Activated CD4-positive, alpha-beta T cell treated with anti-CD3 and anti-CD28 coated beads, Interleukin-10, Interleukin-2, amounts not matched to agents 100 ng/mL and 50 ng/mL, durations not matched to agents 16 hours and 8 hours (primary cell): ENCODE measurements at regions not wholly inside any gene's neighbourhood (a gene's known extent, or its start where the extent isn't known, plus 50 kb on each side); places are given as distances from the start of the nearest gene placed in this dataset.
"Not testable (repeated sequence)": the region's sequence is repeated elsewhere in the genome, so short reads cannot be mapped to it uniquely, and the experiment has no call there.

Experiments
- DNase-seq: peaks from one replicate; pipeline ENCODE4 v3.0.0-alpha.2; 2020

DNA sequence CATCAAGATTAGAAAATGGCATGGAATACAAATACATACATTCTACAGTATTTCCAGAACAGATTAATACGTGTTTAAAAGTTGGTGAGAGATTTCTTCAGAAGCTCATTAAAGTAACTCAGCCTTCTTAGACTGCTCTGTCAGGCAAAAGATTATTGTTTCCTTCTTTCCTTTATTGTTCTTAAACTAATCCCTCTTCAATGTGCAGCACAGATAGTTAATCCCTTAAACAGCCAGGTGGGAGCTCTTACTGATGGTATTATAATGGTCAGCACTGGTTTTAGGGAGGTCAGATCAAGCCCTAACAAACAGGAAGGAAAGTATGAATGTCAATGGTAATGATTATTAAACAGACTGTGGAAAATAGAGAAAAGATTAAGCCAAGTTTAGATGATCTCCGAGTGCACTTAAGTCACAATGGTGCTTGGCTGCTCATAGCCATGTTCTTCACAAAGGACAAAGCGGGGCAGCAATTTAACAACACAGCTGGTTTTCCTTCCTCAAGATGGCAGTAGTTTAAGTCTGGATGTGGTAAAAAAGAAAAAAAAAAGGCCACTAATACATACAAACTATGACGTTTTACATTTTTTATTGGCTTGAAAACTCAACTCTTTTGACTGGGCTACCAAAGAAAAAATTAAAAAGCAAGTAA, 992.6 kb downstream of the PCDH9 start:
- no peak for DNase-seq

DNA sequence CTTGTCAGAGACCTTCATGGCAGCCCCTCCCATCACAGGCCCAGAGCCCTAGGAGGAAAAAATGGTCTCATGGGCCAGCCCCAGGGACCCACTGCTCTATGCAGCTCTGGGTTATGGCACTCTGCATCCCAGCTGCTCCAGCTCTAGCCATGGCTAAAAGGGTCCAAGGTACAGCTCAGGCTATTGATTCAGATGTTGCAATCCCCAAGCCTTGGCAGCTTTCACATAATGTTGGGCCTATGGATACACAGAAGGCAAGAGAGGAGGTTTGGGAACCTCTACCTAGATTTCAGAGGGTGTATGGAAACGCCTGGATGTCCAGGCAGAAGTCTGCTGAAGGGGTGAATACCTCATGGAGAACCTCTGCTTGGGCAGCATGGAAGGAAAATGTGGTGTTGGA, 996.0 kb downstream of the PCDH9 start:
- no peak for DNase-seq

DNA sequence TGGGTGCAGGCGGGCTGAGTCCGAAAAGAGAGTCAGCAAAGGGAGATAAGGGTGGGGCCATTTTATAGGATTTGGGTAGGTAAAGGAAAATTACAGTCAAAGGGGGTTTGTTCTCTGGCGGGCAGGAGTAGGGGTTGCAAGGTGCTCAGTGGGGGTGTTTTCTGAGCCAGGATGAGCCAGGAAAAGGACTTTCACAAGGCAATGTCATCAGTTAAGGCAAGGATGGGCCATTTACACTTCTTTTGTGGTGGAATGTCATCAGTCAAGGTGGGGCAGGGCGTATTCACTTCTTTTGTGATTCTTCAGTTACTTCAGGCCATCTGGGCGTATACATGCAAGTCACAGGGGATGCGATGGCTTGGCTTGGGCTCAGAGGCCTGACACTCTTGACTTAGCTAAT, 998.2 kb downstream of the PCDH9 start:
- DNase-seq: not testable (repeated sequence)

DNA sequence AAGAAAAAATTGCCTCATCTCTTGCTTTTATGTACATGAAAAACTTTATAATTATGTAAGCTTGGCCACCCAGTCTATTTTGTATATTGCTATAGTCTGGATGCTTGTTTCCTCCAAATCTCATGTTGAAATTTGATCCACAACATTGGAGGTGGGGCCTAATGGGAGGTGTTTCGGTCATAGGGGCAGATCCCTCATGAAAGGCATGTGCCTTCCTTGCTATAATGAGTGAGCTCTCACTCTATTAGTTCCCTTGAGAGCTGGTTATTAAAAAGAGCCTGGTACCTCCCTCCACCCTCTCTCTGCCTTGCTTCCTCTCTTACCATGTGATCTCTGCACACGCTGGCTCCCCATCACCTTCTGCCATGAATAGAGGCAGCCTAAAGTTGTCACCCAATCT, 1005.1 kb downstream of the PCDH9 start:
- no peak for DNase-seq

DNA sequence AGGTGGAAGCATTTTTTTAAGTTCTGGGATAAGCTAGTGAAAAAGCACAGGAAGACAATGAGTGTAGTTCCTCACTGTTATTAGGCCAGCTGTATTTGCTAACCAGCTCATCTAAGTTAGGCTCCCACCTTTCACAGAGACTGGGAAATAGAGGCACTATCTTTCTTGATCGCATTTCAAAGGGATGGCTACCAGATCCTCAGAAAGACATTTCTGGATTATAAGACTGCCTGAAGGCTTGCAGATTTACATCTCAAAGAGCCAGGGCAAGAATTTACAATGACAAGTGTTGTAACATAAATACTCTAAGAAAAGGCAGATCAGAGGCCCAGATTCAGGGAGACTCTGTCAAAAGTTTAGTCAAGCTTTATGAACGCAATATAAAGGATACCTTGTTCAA, 1005.5 kb downstream of the PCDH9 start:
- DNase-seq: no peak

DNA sequence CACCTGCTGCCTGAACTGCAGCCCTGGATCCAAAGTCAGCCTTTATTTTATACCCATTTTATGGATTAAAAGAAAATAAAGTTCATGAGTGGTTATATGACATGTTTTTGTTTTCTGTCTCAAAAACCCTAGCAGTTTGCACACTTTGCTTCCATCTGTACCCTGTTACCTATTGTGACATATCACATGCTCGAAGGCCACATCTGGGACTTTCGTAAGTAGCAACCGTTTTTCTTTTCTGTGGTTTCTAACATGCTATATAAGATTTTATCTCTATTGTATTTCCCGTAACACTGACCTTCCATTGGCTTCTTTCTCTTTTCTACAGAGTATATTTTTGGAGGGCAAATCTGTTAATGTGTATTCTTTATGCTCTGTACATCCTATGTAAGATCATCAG, 1007.2 kb downstream of the PCDH9 start:
- DNase-seq: peak; percentile 16

DNA sequence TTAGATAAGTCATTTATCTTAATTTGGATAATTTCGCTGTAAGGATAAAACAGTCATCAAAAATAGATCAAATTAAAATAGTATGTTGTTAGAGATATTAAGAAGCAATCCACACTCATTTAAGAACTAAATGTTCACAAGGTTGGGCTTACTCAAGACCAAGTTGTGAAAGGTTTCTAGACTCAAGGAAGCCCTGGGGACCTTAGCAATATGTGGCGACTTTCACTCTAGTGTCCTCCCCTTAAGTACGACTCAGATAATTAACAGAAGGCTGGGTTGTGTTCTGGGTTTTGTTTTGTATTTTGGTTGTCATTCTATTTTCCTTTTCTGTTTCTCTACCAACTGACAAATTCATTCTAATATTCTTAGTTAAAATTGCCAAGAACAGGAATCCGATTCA, 1008.0 kb downstream of the PCDH9 start:
- no peak for DNase-seq

DNA sequence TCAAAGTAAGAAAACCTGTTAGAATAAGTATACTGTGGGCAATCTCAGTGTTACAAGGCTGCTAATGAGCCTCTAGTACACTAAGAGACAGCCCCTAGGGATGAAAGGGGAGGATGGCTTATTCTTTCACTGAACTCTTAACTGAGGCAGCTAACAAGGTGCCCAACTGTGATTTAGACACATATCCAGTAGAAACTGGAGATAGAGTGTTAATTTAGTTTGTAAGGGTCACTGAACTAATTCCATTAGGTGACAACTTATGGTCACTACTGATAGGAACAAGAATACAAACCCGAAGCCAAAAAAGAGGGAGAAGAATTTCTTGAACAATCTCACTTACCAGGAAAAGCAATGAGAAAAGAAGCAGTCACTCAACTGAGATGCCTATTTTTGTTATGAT, 1010.6 kb downstream of the PCDH9 start:
- DNase-seq: no peak

DNA sequence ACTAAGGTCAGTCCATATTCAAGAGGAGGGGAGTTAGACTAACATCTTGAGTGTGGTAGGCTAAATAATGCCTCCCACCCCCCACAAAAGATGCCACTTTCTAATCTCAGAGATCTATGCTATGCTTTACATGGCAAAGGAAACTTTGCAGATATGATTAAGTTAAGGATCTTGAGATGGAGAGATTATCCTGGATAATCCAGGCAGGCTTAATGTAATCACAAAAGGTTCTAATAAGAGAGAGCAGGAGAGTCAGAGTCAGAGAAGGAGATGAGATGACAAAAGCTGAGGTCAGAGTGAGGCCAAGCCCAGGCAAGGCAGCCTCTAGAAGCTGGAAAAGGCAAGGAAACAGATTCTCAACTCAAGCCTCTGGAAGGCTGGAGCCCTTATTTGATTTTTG, 1011.6 kb downstream of the PCDH9 start:
- DNase-seq: no peak

DNA sequence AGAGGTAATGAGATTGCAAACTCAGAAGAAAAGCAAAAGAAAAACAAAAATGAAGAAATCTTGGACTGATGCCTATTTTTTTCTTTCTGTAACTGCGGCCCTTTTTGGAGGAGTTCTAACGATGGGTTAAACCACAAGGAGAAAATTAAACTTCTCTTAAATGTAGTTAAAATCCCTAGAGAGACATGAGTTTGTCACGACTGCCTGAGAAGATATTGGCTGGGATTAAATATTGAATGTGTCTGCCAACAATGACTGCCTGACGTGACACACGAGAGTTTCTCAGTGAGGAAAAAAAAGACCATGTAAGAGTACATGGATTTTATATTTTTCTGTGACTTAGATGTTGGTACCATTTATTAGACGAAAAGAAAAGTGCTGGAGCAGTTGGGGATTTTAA, 1013.4 kb downstream of the PCDH9 start:
- no peak for DNase-seq

DNA sequence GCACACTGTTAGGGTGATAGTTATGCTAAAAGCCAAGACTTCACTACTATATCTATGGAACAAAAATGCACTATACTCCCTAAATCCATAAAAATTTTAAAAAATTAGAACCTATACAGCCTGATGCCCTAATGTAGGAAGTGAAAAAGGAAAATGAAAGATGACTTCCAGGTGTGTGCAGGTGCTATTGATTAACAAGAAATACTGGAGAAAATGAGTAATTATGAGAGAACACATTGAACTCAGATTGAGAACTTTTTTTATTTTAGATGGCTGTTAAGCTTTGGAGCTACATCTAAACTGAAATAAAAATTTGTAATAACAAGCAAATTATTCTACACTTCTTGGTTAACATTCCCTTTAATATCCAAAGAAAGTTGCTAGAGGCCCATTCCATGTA, 1015.7 kb downstream of the PCDH9 start:
- DNase-seq: no peak

DNA sequence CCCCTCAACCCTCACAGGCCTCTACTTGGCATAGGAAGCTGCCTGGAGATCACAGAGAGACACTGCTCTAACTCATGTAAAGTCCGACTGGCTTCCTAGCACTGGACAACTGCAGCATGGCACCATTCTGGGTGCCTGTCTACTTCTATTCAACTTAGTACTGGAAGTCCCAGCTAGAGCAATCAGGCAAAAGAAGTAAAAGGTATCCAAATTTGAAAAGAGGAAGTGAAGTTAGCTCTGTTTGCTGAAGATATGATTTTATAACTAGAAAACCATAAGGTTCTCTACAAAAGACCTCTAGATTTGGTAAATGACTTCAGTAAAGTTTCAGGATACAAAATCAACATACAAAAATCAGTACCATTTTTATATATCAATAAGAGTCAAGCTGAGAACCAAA, 1017.6 kb downstream of the PCDH9 start:
- DNase-seq: no peak

DNA sequence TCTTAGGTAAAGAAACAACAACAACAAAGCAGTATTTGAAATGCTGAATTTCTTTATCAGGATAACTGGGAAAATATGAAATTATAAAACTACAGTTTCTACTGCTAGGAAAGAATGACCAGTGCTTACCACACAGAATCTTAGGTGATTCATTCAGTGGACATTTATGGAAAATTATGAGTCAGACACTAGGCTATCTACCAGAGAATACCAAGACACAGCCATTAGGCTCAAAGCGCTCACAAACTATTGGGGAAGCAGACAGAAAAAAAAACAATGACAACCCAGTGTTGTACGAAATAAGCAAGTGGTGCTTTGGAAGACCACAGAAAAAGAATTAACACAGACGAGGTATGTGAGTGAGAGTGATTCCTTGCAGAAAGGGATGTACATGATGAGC, 1019.5 kb downstream of the PCDH9 start:
- no peak for DNase-seq

DNA sequence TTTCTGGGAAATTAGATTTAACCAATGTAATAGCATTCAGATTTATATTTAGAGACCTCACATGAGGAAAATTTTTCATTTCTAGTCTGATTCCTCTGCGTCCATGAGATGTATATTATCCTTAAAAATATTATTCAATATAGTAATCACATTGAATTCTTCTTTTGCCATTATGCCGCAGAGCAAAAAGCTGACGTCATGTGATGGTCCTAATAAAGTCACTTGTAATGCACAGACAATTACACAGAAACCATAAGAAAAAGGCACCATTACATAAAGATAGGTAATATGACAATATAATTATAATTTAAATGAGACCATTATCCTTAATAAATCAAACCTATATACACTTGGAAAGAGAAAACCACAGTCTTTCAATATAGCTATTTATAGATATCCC, 1021.5 kb downstream of the PCDH9 start:
- no peak for DNase-seq

DNA sequence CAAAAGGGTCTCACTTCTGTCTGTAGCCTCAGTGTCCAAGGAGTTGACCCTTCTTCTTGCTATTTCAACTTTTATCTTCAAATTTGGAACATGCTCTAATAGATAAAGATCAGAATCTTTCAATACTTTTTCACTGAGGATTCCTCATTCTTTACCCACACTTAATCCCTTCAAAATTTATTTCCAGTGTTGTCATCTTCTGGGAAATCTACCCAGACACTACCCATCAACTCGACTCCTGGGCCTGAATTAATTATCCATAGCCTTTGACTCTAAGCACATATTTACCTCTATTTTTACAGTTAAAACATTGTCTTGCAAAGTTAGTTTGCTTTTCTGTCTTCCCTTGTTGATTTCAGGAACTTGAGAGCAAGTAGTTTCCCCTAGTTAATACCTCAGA, 1022.5 kb downstream of the PCDH9 start:
- no peak for DNase-seq

DNA sequence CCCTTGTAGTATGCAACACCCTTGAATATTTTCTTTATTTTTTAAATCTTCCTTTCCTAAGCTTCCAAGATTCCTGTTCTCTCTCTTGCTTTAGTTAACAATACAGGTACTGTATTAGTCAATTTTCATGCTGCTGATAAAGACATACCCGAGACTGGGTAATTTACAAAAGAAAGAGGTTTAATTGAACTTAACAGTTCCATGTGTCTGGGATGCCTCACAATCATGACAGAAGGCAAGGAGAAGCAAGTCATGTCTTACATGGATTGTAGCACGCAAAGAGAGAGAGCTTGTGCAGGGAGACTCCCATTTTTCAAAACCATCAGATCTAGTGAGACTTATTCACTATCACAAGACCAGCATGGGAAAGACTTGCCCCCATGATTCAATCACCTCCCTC, 1024.3 kb downstream of the PCDH9 start:
- DNase-seq: no peak

DNA sequence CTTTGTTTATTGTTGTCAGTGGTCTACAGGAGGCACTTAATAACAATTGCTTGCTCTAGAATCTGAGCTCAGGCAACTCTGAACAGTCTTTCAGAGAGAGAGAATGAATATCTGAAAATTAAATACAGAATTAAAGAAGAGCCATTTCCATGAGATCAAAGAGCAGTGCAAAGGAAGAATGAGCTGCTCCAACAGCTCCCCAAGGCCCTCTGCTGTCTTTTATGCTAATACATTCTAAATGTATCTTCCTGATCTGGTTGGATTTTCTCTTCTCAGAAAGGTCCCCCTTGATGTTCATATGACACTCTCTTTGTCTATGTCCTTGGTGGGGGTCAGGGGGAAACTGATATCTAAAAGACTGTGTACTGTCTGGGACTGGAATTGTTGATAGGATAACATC, 1029.6 kb downstream of the PCDH9 start:
- no peak for DNase-seq

DNA sequence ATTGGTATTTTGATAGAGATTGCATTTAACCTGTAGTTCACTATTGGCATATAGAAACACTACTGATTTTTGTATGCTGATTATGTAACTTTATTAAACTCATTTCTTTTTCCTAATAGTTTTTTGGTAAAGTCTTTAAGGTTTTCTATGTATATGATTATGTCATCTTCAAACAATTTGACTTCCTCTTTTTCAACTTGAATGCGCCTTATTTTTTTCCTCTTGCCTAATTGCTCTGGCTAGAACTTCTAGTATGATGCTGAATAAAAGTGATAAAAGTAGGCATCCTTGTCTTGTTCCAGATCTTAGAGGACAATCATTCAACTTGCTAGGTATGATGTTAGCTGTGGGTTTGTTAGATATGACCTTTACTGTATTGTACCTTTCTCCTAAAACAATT, 1034.9 kb downstream of the PCDH9 start:
- DNase-seq: no peak

DNA sequence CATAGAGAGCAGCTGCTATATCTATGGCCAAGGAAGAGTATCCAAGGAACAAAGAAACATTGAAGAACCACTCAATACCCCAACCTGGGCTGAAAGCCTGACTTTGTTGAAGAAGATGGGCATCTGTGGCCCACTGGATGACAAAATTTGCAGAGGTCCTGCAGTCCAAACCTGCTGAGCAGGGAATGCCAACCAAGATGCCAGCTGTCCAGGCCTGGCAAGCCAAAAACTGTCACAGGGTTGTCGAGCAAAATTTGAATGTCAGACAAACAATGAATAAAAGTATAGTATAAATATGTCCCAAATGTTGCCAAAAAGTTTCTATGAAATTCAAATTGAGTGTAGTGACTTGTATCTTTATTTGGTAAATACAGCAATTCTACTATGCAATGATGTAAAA, 1040.2 kb downstream of the PCDH9 start:
- no peak for DNase-seq

DNA sequence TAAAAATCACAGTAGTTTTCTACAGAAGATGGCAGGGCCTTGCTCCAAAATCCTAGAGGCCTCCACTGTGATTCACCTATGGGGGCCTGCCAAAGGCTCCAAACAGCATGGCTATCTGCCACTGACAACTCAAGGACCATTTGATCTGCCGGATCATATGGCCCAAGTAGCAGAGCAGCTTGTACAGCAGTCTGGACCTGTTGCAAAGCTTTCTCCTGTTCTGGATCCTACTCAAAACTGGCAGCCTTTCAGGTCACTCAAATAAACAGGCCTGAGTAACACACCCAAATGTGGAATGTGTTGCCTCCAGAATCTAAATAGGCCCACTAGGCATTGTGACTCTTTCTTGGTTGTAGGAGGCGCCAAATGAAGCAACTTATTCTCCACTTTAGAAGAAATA, 1049.3 kb downstream of the PCDH9 start:
- DNase-seq: no peak

DNA sequence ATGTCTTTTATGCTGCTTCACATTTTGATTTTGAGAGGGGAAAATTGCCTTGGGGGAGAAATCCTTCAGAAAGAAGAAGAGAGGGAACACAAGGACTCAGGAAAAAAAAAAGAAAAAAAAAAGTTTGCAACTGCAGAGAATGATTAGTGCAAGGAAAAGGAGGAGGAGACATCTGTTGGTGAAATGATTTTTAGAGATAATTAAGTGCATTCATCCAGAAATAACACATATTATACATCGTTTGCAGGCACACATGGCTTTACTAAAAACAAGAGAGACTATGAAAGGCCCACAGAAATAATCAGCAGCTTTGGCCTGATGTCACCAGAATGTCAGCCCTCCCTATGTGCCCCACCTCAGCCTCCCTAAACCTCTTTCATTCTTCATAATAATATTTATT, 1058.2 kb downstream of the PCDH9 start:
- DNase-seq: no peak

DNA sequence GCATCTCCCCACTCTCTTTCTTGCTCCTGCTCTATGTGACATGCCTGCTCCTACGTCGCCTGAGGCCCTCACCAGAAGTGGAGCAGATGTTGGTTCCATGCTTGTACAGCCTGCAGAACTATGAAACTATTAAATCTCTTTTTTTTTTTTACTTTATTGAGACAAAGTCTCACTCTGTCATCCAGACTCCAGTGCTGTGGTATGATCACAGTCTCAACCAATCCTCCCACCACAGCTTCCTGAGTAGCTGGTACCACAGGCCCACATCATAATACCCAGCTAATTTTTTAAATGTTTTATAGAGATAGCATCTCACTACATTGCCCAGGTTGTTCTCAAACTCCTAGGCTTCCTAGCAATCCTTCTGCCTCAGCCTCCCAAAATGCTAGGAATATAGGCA, 1067.7 kb downstream of the PCDH9 start:
- no peak for DNase-seq

DNA sequence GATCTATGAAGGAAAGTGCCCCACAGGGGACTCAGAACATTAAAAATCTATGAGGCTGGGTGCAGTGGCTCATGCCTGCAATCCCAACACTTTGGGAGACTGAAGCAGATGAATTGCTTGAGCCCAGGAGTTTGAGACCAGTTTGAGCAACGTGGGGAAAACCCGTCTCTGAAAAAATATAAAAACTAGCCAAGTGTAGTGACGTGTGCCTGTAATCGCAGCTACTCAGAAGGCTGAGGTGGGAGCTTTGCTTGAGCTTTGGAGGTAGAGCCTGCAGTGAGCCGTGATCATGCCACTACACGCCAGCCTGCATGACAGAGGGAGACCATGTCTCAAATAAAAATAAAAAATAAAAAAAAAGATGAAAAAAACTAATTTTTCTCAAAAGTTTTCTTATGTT, 1070.6 kb downstream of the PCDH9 start:
- DNase-seq: no peak

DNA sequence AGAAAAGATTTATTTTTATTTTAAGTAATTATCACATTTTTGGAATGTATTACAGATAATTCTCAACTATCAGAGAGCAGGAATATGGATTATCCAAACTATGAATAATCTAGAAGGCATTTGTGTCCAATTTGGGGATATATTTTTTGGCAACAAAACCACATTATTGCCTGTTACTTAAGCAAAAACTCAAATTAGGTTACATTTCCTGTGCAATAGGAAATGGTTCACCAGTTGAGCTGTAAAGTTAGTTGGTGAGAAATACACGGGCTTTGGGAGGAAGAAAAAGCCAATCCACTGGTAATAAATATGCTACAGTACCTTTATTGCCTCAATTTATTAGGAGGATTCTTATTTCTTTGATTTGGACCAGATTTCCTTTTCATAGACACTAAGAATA, 1075.2 kb downstream of the PCDH9 start:
- DNase-seq: no peak

DNA sequence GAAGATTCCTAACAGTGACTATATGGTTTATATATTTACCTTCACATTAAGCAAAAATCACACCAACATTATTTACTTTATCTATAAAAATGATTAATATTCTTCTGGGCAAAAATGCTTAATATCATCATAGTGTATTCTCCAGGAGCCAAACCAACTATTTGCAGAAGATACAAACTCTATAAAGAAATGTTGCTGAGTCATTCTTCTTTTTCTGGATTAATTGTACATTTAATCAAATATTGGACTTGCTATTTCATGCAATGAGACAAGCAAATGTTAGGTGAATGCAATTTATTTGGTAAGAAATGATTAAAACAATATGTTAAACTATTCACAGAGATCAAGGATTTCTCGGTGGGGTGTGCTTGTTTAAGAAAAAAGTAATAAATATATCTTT, 1075.8 kb downstream of the PCDH9 start:
- DNase-seq: no peak

DNA sequence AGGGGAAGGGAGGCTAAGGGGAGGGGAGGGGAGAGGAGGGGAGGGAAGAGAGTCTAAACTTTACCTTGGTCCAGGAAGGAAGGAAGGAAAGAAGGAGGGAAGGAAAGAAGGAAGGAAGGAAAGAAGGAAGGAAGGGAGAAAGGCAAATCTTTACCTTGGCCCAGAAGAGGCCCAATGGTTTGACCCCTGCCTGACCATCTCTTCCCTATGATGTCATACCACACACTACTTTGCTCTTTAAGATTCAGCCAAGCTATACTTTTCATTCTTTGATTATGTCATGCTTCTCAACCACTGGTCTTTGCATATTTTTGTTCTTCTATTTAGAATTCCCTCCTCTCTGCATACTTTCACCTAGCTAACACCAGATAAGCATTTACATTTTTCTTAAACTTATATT, 1077.5 kb downstream of the PCDH9 start:
- no peak for DNase-seq
